Right lobe of liver (tissue), 6 donors: ENCODE measurements at regions not wholly inside any gene's neighbourhood (a gene's known extent, or its start where the extent isn't known, plus 50 kb on each side); places are given as distances from the start of the nearest gene placed in this dataset.

Experiments
- ATAC-seq, 4 donors: fragments of 200-7000 bp; cut with Tn5 transposase; one replicate each; pipeline ENCODE4 v1.9.1; 2020; ENCODE audit warnings: mild to moderate bottlenecking in 4 of 4, moderate library complexity in 4 of 4
- DNase-seq, 3 donors: peaks; one replicate each; pipeline ENCODE4 v3.0.0-alpha.2; 2020
- H3K27ac ChIP-seq, 3 donors: fragments of 200-600 bp; one replicate each; pipeline ENCODE4 v1.8.0; 2022
- H3K27me3 ChIP-seq, 2 donors: fragments of 200-600 bp; one replicate each; pipeline ENCODE4 v1.8.0; 2022
- H3K36me3 ChIP-seq, 4 donors: fragments of 200-600 bp; sonication (generic) in 1 of 4; one replicate each; pipeline versions ENCODE4 v1.5.1 to v1.8.0; 2017 to 2022; ENCODE audit warnings: control low read depth in 1 of 4
- H3K4me1 ChIP-seq, 4 donors: fragments of 200-600 bp; sonication (generic) in 1 of 4; one replicate each; pipeline versions ENCODE4 v1.5.1 to v1.8.0; 2017 to 2022; ENCODE audit warnings: control low read depth in 1 of 4
- H3K4me3 ChIP-seq, 3 donors: fragments of 200-600 bp; one replicate each; pipeline ENCODE4 v1.8.0; 2022
- H3K9me3 ChIP-seq, 4 donors: fragments of 200-600 bp; sonication (generic) in 1 of 4; one replicate each; pipeline versions ENCODE4 v1.5.1 to v1.8.0; 2017 to 2022; ENCODE audit warnings: control low read depth in 1 of 4
- POLR2A ChIP-seq: fragments of 450-650 bp; IDR thresholded peaks from one replicate; pipeline ENCODE4 v1.6.1; 2017; ENCODE audit warnings: antibody characterized with exemption, mild to moderate bottlenecking
- WGBS: methylation state at CpG from one replicate; pipeline ENCODE4 v1.1.6; 2018; ENCODE audit warnings: low coverage, low lambda C conversion rate; ENCODE audit not compliant: insufficient coverage; ENCODE audit errors: missing lambda C conversion rate; 5-methylcytosine and 5-hydroxymethylcytosine counted together
- intact Hi-C, 2 donors: fragments of 100-400 bp; cut with DNase I; formaldehyde crosslinking; loops; one replicate each; pipeline versions ENCODE4 v1.11.2 to v1.14.1; 2022
- TF ChIP-seq, protein P1 (sequence below), 4 donors: fragments of 200-600 bp in 3 of 4; fragments of 450-650 bp in 1 of 4; IDR thresholded peaks; one replicate each; pipeline versions ENCODE4 v1.5.1 to v1.8.0; 2016 to 2022; ENCODE audit warnings: antibody characterized with exemption in 4 of 4, mild to moderate bottlenecking in 2 of 4
- donor health status: DM: no; HTN: yes; CAD: no.
- donor health status: DM: no; HTN: no; CAD: no.
- donor health status: DM: no; HTN: no; CAD: no.
- donor health status: DM: no; HTN: yes; CAD: no.
- donor health status: DM: no; HTN: yes; CAD: no.

DNA sequence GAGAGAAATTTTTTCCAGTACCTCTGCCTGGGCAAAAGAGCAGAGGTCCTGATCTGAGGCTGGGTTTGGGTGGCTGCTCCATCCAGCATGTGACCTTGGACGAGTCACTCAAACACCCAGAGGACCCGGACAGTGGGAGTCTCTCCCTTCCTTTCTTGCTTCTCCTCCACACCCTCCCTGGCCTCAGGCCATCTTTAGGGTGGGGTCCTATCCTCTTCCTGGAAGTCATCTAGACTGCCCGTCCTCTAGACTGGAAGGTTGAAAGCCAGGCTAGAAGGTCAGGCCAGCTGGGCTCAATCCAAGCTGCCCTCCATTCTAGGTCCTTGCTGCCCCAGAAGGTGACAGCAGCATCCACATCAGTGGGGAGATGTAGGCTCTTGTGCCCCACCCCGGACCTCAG is 599.5 kb downstream of the MATN1 start:
- Histone ChIP-seq H3K27me3 (no peaks in the 10 kb centered on the region), H3K9me3 (no peaks in the 10 kb centered on the region), H3K4me3 (no peak overlapping the region), H3K27ac (no peak overlapping the region), H3K4me1 (no peaks in the 10 kb centered on the region), H3K36me3 (no peaks in the 10 kb centered on the region)
- DNase-seq, result no peak
- WGBS, result 55% methylated on average over 2 of the region's 4 CpGs
- TF ChIP-seq, protein P1, sequence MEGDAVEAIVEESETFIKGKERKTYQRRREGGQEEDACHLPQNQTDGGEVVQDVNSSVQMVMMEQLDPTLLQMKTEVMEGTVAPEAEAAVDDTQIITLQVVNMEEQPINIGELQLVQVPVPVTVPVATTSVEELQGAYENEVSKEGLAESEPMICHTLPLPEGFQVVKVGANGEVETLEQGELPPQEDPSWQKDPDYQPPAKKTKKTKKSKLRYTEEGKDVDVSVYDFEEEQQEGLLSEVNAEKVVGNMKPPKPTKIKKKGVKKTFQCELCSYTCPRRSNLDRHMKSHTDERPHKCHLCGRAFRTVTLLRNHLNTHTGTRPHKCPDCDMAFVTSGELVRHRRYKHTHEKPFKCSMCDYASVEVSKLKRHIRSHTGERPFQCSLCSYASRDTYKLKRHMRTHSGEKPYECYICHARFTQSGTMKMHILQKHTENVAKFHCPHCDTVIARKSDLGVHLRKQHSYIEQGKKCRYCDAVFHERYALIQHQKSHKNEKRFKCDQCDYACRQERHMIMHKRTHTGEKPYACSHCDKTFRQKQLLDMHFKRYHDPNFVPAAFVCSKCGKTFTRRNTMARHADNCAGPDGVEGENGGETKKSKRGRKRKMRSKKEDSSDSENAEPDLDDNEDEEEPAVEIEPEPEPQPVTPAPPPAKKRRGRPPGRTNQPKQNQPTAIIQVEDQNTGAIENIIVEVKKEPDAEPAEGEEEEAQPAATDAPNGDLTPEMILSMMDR (IDR thresholded peaks at IDR 0.05), result no peak
- no peak for TF ChIP-seq POLR2A
- intact Hi-C loops, result no loop called here
- ATAC-seq, result no peak

DNA sequence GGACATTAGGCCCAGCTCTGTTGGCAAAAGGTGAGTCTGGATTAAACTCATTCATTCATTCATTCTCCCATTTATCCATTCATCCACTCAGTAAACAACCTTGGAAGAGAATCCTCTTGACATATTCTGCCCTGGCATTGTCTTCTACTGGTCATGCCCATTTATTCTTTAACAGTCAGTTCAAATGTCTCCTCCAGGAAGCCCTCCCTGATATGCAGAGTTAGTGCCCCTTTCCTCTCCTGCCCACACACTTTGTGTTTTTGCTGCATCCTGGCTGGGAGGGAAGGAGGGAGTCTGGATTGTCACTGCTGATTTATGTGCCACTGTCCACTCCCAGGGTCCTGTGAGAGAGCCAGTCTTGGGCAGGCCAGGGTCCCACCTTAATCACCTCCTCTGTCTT is 600.3 kb downstream of the MATN1 start:
- ATAC-seq, result no peak
- H3K9me3 ChIP-seq, result no peaks in the 10 kb centered on the region
- intact Hi-C loops, result no loop called here
- no peaks in the 10 kb centered on the region for H3K36me3 ChIP-seq
- H3K27ac ChIP-seq, result no peak overlapping the region
- TF ChIP-seq POLR2A, result no peak
- TF ChIP-seq, protein P1 (IDR thresholded peaks at IDR 0.05), result no peak
- H3K4me3 ChIP-seq, result no peak overlapping the region
- H3K4me1 ChIP-seq, result no peaks in the 10 kb centered on the region
- no peaks in the 10 kb centered on the region for H3K27me3 ChIP-seq
- no peak for DNase-seq

DNA sequence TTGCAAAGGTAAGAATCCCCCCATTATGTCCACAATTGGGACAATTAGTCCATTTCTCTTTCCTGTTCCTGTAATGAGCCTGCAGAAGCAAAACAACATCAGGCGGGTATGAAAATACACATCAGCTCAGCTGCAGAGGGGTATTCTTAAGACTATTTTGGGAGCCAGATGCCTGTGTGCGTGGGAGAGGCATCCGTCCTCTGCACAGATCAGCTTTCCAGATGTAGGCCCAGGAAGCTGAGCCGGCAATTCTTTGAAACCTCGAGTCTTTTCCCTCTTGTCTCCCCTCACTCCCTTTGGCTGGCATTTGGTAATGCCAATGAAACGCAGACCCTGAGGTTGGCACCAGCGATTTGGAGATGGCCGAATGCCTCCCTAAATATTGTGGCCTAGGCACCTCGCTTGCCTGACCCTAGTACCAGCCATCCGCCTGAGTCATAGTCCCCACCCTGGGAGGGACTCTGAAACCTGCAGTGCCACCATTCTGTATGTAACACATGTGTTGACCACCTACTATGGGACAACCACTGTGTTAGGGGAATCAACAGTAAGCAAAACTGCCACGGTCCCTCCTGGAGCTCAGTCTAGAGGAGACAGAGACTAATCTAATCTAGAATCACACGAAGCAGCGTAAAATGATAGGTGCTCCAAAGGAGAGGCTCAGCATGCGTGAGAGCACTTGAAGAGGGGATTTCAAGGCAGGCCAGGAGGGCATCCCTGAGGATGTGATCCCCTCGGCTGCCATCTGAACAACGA is 603.0 kb downstream of the MATN1 start:
- H3K36me3 ChIP-seq, result no peaks in the 10 kb centered on the region
- no peaks in the 10 kb centered on the region for H3K4me1 ChIP-seq
- H3K27me3 ChIP-seq, result no peaks in the 10 kb centered on the region
- H3K27ac ChIP-seq, result no peak overlapping the region
- intact Hi-C loops, result no loop called here
- no peaks in the 10 kb centered on the region for H3K9me3 ChIP-seq
- DNase-seq, result no peak
- TF ChIP-seq POLR2A, result no peak
- TF ChIP-seq, protein P1 (IDR thresholded peaks at IDR 0.05), result no peak
- no peak for ATAC-seq
- no peak overlapping the region for H3K4me3 ChIP-seq
- 70% methylated on average over 5 of the region's 16 CpGs for WGBS

DNA sequence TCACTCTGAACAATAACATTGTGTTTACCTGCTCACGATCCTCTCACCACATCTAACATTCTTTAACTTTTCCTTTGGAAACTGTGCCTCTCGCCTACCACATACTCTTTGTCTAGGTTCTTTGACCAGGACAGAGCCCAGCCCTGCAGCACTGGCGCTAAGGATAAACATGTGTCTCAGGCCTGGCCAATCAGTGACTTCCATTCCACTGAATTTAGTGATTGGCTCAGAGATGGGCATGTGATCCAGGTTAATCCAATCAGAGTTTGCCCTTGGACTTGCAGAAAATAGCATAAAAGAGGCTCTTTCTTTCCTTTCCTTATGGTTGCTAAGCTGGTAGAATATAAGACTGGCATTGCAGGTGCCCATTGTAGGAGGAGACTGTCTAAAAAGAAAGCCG is 605.7 kb downstream of the MATN1 start:
- Histone ChIP-seq H3K9me3 (no peaks in the 10 kb centered on the region), H3K27ac (no peak overlapping the region), H3K27me3 (no peaks in the 10 kb centered on the region), H3K4me3 (no peak overlapping the region), H3K4me1 (no peaks in the 10 kb centered on the region), H3K36me3 (no peaks in the 10 kb centered on the region)
- ATAC-seq (no peak), DNase-seq (no peak)
- intact Hi-C loops, result no loop called here
- 80% methylated on average over 4 of the region's 4 CpGs for whole genome bisulfite sequencing
- TF ChIP-seq, protein P1 (IDR thresholded peaks at IDR 0.05), result no peak
- TF ChIP-seq POLR2A, result no peak

DNA sequence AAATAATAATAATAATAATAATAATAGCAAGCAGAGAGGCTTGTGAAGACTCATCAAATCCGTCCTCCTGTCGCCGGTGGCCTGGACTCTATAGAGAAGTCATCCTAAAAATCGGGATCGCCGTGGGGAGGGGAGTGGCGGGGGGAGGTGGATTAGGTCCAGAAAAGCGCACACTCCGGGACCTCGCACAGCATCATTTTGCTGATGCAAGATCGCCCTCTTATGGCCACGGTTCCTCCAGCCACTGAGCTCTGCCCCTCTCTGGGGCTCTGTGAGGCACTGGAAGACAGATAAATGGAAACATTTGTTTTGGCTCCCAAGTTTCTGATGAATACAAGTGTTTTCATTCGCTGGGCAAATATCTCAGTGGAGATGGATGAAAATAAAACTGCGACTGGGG is 612.0 kb downstream of the MATN1 start:
- H3K36me3 ChIP-seq, result no peaks in the 10 kb centered on the region
- DNase-seq, result peak in 2 of 3 donors; percentile 44 to 52
- H3K4me1 ChIP-seq, result no peaks in the 10 kb centered on the region
- H3K4me3 ChIP-seq, result no peak overlapping the region
- H3K27me3 ChIP-seq, result no peaks in the 10 kb centered on the region
- H3K27ac ChIP-seq, result no peak overlapping the region
- no peaks in the 10 kb centered on the region for H3K9me3 ChIP-seq
- WGBS, result 5% methylated on average over 10 of the region's 14 CpGs
- intact Hi-C loops, result no loop called here
- TF ChIP-seq, protein P1 (IDR thresholded peaks at IDR 0.05), result peak; percentile 33 to 54 (median 44)
- no peak for TF ChIP-seq POLR2A
- ATAC-seq, result peak; percentile 57 to 69 (median 62)
